Muscle layer of duodenum (tissue), 2 donors: ENCODE measurements at regions not wholly inside any gene's neighbourhood (a gene's known extent, or its start where the extent isn't known, plus 50 kb on each side); places are given as distances from the start of the nearest gene placed in this dataset.

Experiments
- H3K27ac ChIP-seq: one replicate; pipeline ENCODE4 v1.7.0; 2013; ENCODE audit warnings: mild to moderate bottlenecking, low read length
- H3K27me3 ChIP-seq: one replicate; pipeline ENCODE4 v1.7.0; 2013; ENCODE audit warnings: low read depth, mild to moderate bottlenecking, control low read depth, low read length
- H3K36me3 ChIP-seq, 2 donors: one replicate each; pipeline ENCODE4 v1.7.0; 2013; ENCODE audit warnings: low read length in 2 of 2, control low read depth in 1 of 2, mild to moderate bottlenecking in 1 of 2; ENCODE audit not compliant: insufficient read depth in 2 of 2, control insufficient read depth in 1 of 2
- H3K4me1 ChIP-seq, 2 donors: one replicate each; pipeline ENCODE4 v1.7.0; 2013; ENCODE audit warnings: low read length in 2 of 2, mild to moderate bottlenecking in 2 of 2, control low read depth in 1 of 2, moderate library complexity in 1 of 2; ENCODE audit not compliant: insufficient read depth in 2 of 2, control insufficient read depth in 1 of 2
- H3K4me3 ChIP-seq, 2 donors: one replicate each; pipeline ENCODE4 v1.7.0; 2013; ENCODE audit warnings: low read length in 2 of 2, low read depth in 1 of 2, mild to moderate bottlenecking in 1 of 2
- H3K9me3 ChIP-seq, 2 donors: one replicate each; pipeline ENCODE4 v1.7.0; 2013; ENCODE audit warnings: low read length in 2 of 2, control low read depth in 1 of 2, mild to moderate bottlenecking in 1 of 2; ENCODE audit not compliant: control insufficient read depth in 1 of 2
- donor health status: healthy.

- H3K4me1 ChIP-seq = no peaks in the 10 kb centered on the region
- no peaks in the 10 kb centered on the region for H3K36me3 ChIP-seq
- no peak overlapping the region for H3K4me3 ChIP-seq
- no peak overlapping the region for H3K27ac ChIP-seq
- H3K9me3 ChIP-seq = no peaks in the 10 kb centered on the region
- no peaks in the 10 kb centered on the region for H3K27me3 ChIP-seq
Observed at GRCh38 chr16:72400257-72401083, 228.5 kb upstream of the PMFBP1 start.

- no peaks in the 10 kb centered on the region for H3K9me3 ChIP-seq
- no peaks in the 10 kb centered on the region for H3K27me3 ChIP-seq
- no peaks in the 10 kb centered on the region for H3K4me1 ChIP-seq
- no peak overlapping the region for H3K27ac ChIP-seq
- no peak overlapping the region for H3K4me3 ChIP-seq
- H3K36me3 ChIP-seq = no peaks in the 10 kb centered on the region
Observed at GRCh38 chr16:72399811-72400210, 227.9 kb upstream of the PMFBP1 start.

- Histone ChIP-seq H3K4me1 (no peaks in the 10 kb centered on the region), H3K4me3 (no peak overlapping the region), H3K36me3 (no peaks in the 10 kb centered on the region), H3K27me3 (no peaks in the 10 kb centered on the region), H3K27ac (no peak overlapping the region), H3K9me3 (peaks cover 0 to 5% of the 10 kb centered on the region in 2 donors)
Observed at GRCh38 chr16:72397876-72398275, 225.9 kb upstream of the PMFBP1 start.

- Histone ChIP-seq H3K36me3 (no peaks in the 10 kb centered on the region), H3K9me3 (peaks cover 0 to 5% of the 10 kb centered on the region in 2 donors), H3K4me3 (no peak overlapping the region), H3K27me3 (no peaks in the 10 kb centered on the region), H3K4me1 (no peaks in the 10 kb centered on the region), H3K27ac (no peak overlapping the region)
Observed at GRCh38 chr16:72394526-72394925, 222.6 kb upstream of the PMFBP1 start.

- Histone ChIP-seq H3K4me3 (no peak overlapping the region), H3K36me3 (no peaks in the 10 kb centered on the region), H3K27me3 (no peaks in the 10 kb centered on the region), H3K9me3 (peaks cover 11 to 17% of the 10 kb centered on the region in 2 donors), H3K27ac (no peak overlapping the region), H3K4me1 (no peaks in the 10 kb centered on the region)
Observed at GRCh38 chr16:72389791-72390190, 217.8 kb upstream of the PMFBP1 start.

GRCh38 chr16:72388007-72388406 lies 216.1 kb upstream of the PMFBP1 start:
- H3K9me3 ChIP-seq = peaks cover 11 to 12% of the 10 kb centered on the region in 2 donors
- H3K27me3 ChIP-seq = no peaks in the 10 kb centered on the region
- H3K27ac ChIP-seq = no peak overlapping the region
- H3K36me3 ChIP-seq = no peaks in the 10 kb centered on the region
- no peaks in the 10 kb centered on the region for H3K4me1 ChIP-seq
- H3K4me3 ChIP-seq = no peak overlapping the region

- H3K4me1 ChIP-seq = no peaks in the 10 kb centered on the region
- peaks cover 11 to 12% of the 10 kb centered on the region in 2 donors for H3K9me3 ChIP-seq
- H3K36me3 ChIP-seq = no peaks in the 10 kb centered on the region
- no peak overlapping the region for H3K27ac ChIP-seq
- no peak overlapping the region for H3K4me3 ChIP-seq
- H3K27me3 ChIP-seq = no peaks in the 10 kb centered on the region
Observed at GRCh38 chr16:72384651-72385050, 212.7 kb upstream of the PMFBP1 start.

- Histone ChIP-seq H3K27me3 (no peaks in the 10 kb centered on the region), H3K36me3 (no peaks in the 10 kb centered on the region), H3K9me3 (no peaks in the 10 kb centered on the region), H3K27ac (no peak overlapping the region), H3K4me1 (no peaks in the 10 kb centered on the region), H3K4me3 (no peak overlapping the region)
Observed at GRCh38 chr16:72380283-72380682, 208.3 kb upstream of the PMFBP1 start.

GRCh38 chr16:72373201-72373600 lies 201.2 kb upstream of the PMFBP1 start:
- H3K27me3 ChIP-seq = no peaks in the 10 kb centered on the region
- H3K9me3 ChIP-seq = no peaks in the 10 kb centered on the region
- H3K4me1 ChIP-seq = no peaks in the 10 kb centered on the region
- H3K27ac ChIP-seq = no peak overlapping the region
- no peaks in the 10 kb centered on the region for H3K36me3 ChIP-seq
- no peak overlapping the region for H3K4me3 ChIP-seq

GRCh38 chr16:72372087-72373045 lies 200.4 kb upstream of the PMFBP1 start:
- H3K27ac ChIP-seq = no peak overlapping the region
- H3K36me3 ChIP-seq = no peaks in the 10 kb centered on the region
- no peaks in the 10 kb centered on the region for H3K4me1 ChIP-seq
- H3K9me3 ChIP-seq = no peaks in the 10 kb centered on the region
- no peaks in the 10 kb centered on the region for H3K27me3 ChIP-seq
- no peak overlapping the region for H3K4me3 ChIP-seq

- H3K4me3 ChIP-seq = no peak overlapping the region
- no peaks in the 10 kb centered on the region for H3K36me3 ChIP-seq
- peaks cover 0 to 2% of the 10 kb centered on the region in 2 donors for H3K9me3 ChIP-seq
- H3K27me3 ChIP-seq = no peaks in the 10 kb centered on the region
- H3K27ac ChIP-seq = no peak overlapping the region
- H3K4me1 ChIP-seq = no peaks in the 10 kb centered on the region
Observed at GRCh38 chr16:72371307-72372086, 199.5 kb upstream of the PMFBP1 start.
